Hepatocyte (in vitro differentiated cells): ENCODE measurements at regions not wholly inside any gene's neighbourhood (a gene's known extent, or its start where the extent isn't known, plus 50 kb on each side); places are given as distances from the start of the nearest gene placed in this dataset.

Experiments
- DNase-seq: peaks from one replicate; pipeline ENCODE4 v3.0.0-alpha.2; 2016; ENCODE audit warnings: low spot score
- H2AFZ ChIP-seq: fragments of 200-600 bp; sonication (generic); 2 replicates; pipeline ENCODE4 v1.6.0; 2016; ENCODE audit warnings: antibody characterized with exemption, mild to moderate bottlenecking
- H3K27ac ChIP-seq: fragments of 200-600 bp; sonication (generic); 2 replicates; pipeline ENCODE4 v1.5.1; 2016; ENCODE audit warnings: mild to moderate bottlenecking
- H3K27me3 ChIP-seq: fragments of 200-600 bp; sonication (generic); 2 replicates; pipeline ENCODE4 v1.6.1; 2016
- H3K36me3 ChIP-seq: fragments of 200-600 bp; sonication (generic); replicated peaks from 2 replicates; pipeline ENCODE4 v1.5.1; 2016; ENCODE audit warnings: low read depth; ENCODE audit not compliant: insufficient read depth
- H3K4me1 ChIP-seq: fragments of 200-600 bp; sonication (generic); 2 replicates; pipeline ENCODE4 v1.5.1; 2016; ENCODE audit warnings: mild to moderate bottlenecking, moderate library complexity; ENCODE audit not compliant: insufficient read depth
- H3K4me2 ChIP-seq: fragments of 200-600 bp; sonication (generic); 2 replicates; pipeline ENCODE4 v1.6.0; 2016
- H3K4me3 ChIP-seq: fragments of 200-600 bp; sonication (generic); 2 replicates; pipeline ENCODE4 v1.5.1; 2016; ENCODE audit warnings: mild to moderate bottlenecking
- H3K79me2 ChIP-seq: fragments of 200-600 bp; sonication (generic); 2 replicates; pipeline ENCODE4 v1.6.0; 2017; ENCODE audit warnings: mild to moderate bottlenecking
- H3K9me2 ChIP-seq: fragments of 200-600 bp; sonication (generic); replicated peaks from 2 replicates; pipeline ENCODE4 v1.6.0; 2017; ENCODE audit warnings: mild to moderate bottlenecking; ENCODE audit not compliant: insufficient read depth
- H3K9me3 ChIP-seq: fragments of 200-600 bp; sonication (generic); 2 replicates; pipeline ENCODE4 v1.5.1; 2016; ENCODE audit warnings: low read depth, mild to moderate bottlenecking
- H4K20me1 ChIP-seq: fragments of 200-600 bp; sonication (generic); 2 replicates; pipeline ENCODE4 v1.6.0; 2016; ENCODE audit warnings: mild to moderate bottlenecking; ENCODE audit not compliant: insufficient read depth, poor library complexity, severe bottlenecking
- CTCF ChIP-seq: fragments of 200-600 bp; sonication (generic); IDR thresholded peaks from 2 replicates; pipeline ENCODE4 v1.5.1; 2016; ENCODE audit warnings: antibody characterized with exemption, mild to moderate bottlenecking; ENCODE audit not compliant: poor library complexity
- EZH2 ChIP-seq: fragments of 200-600 bp; sonication (generic); IDR thresholded peaks from 2 replicates; pipeline ENCODE4 v1.6.1; 2016; ENCODE audit warnings: antibody characterized with exemption, mild to moderate bottlenecking, borderline replicate concordance
- EZH2phosphoT487 ChIP-seq: fragments of 200-600 bp; sonication (generic); IDR thresholded peaks from one replicate; pipeline ENCODE4 v1.6.1; 2018; ENCODE audit warnings: antibody characterized with exemption, mild to moderate bottlenecking, low read depth, moderate library complexity; ENCODE audit not compliant: unreplicated experiment, severe bottlenecking
- WGBS: methylation state at CpG from one replicate; pipeline ENCODE4 v1.1.6; 2016; ENCODE audit warnings: low lambda C conversion rate; ENCODE audit errors: missing lambda C conversion rate; 5-methylcytosine and 5-hydroxymethylcytosine counted together

GRCh38 chr11:71106671-71107070 lies 145.7 kb downstream of the SHANK2 start:
- Histone ChIP-seq H3K36me3 (no peaks in the 10 kb centered on the region), H3K4me1 (no peaks in the 10 kb centered on the region), H2AFZ (no peak overlapping the region), H3K27ac (no peak overlapping the region), H3K27me3 (no peaks in the 10 kb centered on the region), H3K9me3 (no peaks in the 10 kb centered on the region), H3K4me3 (no peak overlapping the region), H3K79me2 (no peaks in the 10 kb centered on the region), H3K9me2 (no peaks in the 10 kb centered on the region), H4K20me1 (no peaks in the 10 kb centered on the region), H3K4me2 (no peak overlapping the region)
- 94% methylated on average over 6 of the region's 6 CpGs for WGBS
- DNase-seq = no peak
- TF ChIP-seq CTCF (no peak), EZH2phosphoT487 (no peak), EZH2 (no peak)

GRCh38 chr11:71103266-71103665 lies 149.1 kb downstream of the SHANK2 start:
- 93% methylated on average over 7 of the region's 7 CpGs for WGBS
- H3K4me2 ChIP-seq = no peak overlapping the region
- H3K4me3 ChIP-seq = no peak overlapping the region
- H3K27me3 ChIP-seq = no peaks in the 10 kb centered on the region
- H3K27ac ChIP-seq = no peak overlapping the region
- no peak for DNase-seq
- H3K9me2 ChIP-seq = no peaks in the 10 kb centered on the region
- no peaks in the 10 kb centered on the region for H4K20me1 ChIP-seq
- no peaks in the 10 kb centered on the region for H3K79me2 ChIP-seq
- H3K4me1 ChIP-seq = no peaks in the 10 kb centered on the region
- TF ChIP-seq CTCF (no peak), EZH2phosphoT487 (no peak), EZH2 (no peak)
- no peaks in the 10 kb centered on the region for H3K9me3 ChIP-seq
- H2AFZ ChIP-seq = no peak overlapping the region
- H3K36me3 ChIP-seq = no peaks in the 10 kb centered on the region

GRCh38 chr11:71102251-71102995 lies 150.0 kb downstream of the SHANK2 start:
- H3K79me2 ChIP-seq = no peaks in the 10 kb centered on the region
- H3K27ac ChIP-seq = no peak overlapping the region
- H3K27me3 ChIP-seq = no peaks in the 10 kb centered on the region
- no peaks in the 10 kb centered on the region for H3K9me3 ChIP-seq
- no peaks in the 10 kb centered on the region for H3K4me1 ChIP-seq
- H3K4me2 ChIP-seq = no peak overlapping the region
- no peak overlapping the region for H3K4me3 ChIP-seq
- no peaks in the 10 kb centered on the region for H3K9me2 ChIP-seq
- no peaks in the 10 kb centered on the region for H4K20me1 ChIP-seq
- WGBS = 83% methylated on average over 14 of the region's 14 CpGs
- H3K36me3 ChIP-seq = no peaks in the 10 kb centered on the region
- no peak for DNase-seq
- TF ChIP-seq EZH2phosphoT487 = no peak
- no peak for TF ChIP-seq EZH2
- no peak for TF ChIP-seq CTCF
- no peak overlapping the region for H2AFZ ChIP-seq
